OCI-M1 (cell line): ENCODE measurements at regions not wholly inside any gene's neighbourhood (a gene's known extent, or its start where the extent isn't known, plus 50 kb on each side); places are given as distances from the start of the nearest gene placed in this dataset.

Source experiments
- DNase-seq: peaks from one replicate; lab custom pipeline; 2025; lab: John Stamatoyannopoulos, UW

DNA sequence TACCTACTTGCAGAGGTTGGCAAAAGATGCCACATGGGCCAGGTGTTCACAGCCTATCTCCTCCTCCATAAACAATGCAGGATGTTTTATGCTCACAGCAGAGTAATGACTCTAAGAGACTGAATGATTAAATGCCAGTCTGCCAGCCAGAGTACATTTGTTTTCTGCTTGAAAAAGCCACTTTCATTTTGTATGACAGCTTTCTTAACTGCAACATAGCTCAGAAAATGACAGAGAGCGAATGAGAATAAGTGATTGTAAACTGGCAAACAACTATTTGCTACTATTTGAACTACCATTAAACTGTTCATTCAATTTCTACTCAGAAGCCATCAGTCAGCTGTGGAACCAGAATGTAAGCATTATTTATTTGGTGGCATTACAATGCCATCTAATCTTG, 50.6 kb upstream of the DCC start:
- DNase-seq, result no peak
